HG02571 (cell line): ENCODE measurements at regions not wholly inside any gene's neighbourhood (a gene's known extent, or its start where the extent isn't known, plus 50 kb on each side); places are given as distances from the start of the nearest gene placed in this dataset.
"Not testable (repeated sequence)": the region's sequence is repeated elsewhere in the genome, so short reads cannot be mapped to it uniquely, and the experiment has no call there.

Experiments used
- ATAC-seq: cut with Tn5 transposase; IDR thresholded peaks from one replicate; pipeline ENCODE4 v1.9.1; 2021; ENCODE audit warnings: mild to moderate bottlenecking, moderate library complexity; ENCODE audit not compliant: unreplicated experiment

DNA sequence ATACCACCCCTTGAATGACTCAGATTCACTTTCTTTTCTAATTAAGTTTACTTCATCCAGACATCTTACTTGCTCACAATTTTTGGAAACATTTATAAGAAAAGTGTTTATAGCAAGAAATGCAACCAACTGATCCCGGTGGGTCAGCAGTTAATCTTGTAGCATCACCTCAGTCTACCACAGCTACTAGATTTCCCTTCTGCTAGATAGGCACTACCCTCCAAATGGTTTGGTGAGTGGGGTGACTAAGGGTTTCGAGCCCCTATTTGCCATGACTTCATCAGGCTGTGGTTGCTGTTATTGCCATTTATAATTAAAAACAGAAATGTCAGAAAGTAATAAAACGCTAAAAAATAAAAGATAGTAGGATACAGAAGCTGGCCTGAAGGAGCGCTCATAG, 930.1 kb upstream of the GJE1 start:
- no peak for ATAC-seq

DNA sequence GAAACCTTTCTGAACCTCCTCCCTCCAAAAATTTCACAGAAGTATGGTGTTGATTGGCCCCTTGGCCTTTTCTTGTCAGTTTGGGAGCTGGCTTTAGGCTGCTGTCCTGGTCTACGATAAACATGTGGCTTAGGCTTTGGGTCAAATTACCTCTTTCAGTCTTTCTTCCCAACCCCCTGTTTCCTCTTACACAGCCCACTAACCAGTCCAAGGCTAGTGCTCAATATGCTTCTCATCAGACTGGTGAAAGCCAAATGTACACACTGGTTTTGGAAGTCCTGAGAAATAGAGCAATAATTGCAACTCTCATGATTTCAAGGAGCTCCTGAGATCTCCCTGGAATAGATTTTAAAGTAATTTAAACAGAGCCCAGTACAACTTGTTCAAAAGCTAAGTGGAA, 933.7 kb upstream of the GJE1 start:
- no peak for ATAC-seq

DNA sequence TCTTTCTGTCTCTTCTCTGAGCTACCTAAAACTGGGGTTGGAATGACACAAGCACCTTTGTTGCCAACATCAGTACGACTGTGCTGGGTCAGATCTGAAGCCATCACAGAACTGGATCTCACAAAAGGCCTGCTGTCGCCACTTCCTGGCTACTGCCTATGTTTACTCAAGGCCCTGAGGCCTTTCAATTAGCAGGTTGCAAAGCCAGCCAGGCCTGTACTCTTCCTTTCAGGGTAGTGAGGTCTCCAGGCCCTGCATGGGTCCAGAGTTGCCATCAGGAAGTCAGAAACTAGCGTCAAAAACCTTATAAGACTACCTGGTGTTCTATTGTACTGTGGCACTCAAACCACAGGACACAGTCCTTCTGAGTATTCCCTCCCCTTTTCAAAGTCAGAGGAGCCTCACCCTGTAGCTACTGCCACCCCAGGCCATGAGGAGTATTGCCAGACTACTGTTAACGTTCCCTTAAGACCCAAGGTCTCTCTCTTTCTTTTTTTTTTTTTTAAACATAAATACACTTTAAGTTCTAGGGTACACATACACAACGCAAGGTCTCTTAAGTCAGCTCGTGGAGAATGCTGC, 937.4 kb upstream of the GJE1 start:
- no peak for ATAC-seq

DNA sequence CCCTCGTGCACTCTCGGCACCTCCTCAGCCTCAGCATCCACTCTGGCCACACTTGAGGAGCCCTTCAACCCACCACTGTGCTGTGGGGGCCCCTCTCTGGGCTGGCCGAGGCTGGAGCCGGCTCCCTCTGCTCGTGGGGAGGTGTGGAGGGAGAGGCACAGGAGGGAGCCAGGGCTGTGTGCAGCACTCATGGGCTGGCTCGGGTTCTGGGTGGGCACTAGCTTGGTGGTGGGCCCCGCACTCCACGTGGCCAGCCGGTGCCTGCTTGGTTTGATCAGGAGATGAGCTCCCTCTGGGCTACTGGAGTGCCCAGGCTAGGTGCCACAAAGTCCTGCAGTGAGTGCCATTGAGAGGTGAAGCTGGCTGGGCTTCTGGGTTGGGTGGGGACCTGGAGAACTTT, 949.4 kb upstream of the GJE1 start:
- ATAC-seq, result no peak

DNA sequence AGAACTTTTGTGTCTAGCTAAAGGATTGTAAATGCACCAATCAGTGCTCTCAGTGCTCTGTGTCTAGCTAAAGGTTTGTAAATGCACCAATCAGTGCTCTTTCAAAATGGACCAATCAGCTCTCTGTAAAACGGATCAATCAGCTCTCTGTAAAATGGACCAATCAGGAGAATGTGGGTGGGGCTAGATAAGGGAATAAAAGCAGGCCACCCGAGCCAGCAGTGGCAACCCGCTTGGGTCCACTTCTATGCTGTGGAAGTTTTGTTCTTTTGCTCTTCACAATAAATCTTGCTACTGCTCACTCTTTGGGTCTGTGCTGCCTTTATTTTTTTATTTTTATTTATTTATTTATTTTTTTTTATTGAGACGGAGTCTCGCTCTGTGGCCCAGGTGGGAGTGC, 957.3 kb upstream of the GJE1 start:
- ATAC-seq, result not testable (repeated sequence)

DNA sequence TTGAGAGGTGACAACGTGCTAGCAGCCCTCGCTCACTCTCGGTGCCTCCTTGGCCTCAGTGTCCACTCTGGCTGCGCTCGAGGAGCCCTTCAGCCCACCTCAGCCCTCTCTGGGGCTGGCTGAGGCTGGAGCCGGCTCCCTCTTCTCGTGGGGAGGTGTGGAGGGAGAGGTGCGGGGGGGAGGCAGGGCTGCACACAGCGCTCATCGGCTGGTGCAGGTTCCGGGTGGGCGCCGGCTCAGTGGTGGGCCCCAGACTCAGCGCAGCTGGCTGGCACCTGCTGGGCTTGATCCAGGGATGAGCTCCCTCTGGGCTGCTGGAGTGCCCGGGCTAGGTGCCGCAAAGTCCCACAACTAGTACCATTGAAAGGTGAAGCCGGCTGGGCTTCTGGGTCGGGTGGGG, 957.8 kb upstream of the GJE1 start:
- no peak for ATAC-seq

DNA sequence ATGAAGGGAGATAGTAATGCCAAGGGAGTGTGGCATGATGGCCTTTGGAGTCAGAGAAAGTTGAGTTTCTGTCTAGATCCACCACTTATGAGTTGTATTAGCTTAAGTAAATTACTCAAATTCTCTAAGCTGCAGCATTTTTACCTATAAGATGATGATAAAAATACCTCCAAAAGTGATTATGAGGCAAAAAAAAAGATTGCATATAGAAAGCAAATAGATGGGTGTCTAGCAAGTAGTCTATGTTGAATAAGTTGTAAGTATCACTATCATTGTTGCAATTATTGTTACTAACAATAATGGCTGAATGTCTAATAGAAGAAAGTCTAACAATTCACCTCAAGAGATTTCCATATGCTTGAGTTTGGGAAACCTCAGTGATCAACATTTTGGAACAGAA, 959.2 kb upstream of the GJE1 start:
- no peak for ATAC-seq

DNA sequence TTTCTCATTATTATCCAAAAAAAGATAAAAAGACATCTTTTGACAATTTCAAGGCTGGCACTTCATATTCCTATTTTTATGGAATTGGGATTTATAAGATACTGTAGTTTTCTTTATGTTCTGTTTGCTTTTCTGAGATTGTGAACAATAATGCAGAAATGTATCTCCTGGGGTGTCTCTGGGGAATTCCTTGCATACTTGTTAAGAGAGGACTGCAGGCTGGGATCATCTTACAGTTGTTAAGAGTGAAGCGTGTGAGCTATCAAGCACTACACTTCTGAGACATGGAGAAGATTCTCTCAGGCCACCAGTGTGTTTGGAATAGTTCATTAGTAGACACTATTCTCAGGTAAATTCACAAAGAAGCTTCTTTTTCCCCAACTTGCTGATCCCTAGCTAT, 963.3 kb upstream of the GJE1 start:
- ATAC-seq, result no peak

DNA sequence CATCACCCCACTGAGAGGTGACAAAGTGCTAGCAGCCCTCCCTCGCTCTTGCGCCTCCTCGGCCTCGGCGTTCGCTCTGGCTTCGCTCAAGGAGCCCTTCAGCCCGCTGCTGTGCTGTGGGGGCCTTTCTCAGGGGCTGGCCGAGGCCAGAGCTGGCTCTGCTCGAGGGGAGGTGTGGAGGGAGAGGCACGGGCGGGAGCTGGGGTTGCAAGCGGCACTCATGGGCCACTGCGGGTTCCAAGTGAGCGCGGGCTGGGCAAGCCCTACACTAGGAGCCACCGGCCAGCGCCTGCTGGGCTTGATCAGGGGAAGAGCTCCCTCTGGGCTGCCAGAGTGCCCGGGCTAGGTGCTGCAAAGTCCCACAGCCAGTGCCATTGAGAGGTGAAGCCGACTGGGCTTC, 964.8 kb upstream of the GJE1 start:
- no peak for ATAC-seq

DNA sequence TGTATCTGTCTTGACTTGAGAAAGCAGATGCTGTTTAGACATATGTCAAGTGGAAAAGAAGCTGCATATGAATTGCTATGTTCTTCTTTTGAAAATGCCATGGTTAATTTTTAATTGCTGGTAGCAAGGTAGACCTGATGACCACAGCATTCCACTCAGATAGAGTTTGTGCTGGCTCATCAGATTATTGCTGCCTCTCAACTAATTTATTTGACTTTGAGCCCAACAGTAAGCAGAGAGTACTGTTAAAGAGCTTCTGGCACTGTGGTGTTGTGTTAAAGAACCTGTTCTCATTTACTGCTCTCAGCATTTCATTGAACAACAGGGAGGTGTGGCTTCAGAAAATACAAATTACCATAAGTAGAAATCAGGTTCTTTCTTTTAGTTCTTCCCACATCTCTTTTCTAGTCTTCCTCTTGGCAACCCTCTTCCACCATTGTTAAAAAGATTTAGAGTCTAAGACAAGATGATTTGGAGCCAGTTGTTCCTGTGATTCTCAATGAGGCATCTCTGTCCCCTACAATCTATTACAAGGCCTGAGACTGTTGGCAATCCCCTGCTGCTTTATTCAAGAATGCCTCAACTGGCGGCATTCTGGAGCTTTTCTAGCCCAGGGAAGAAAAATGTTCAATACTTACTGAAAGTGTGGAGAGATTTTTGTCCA, 967.6 kb upstream of the GJE1 start:
- ATAC-seq, result no peak

DNA sequence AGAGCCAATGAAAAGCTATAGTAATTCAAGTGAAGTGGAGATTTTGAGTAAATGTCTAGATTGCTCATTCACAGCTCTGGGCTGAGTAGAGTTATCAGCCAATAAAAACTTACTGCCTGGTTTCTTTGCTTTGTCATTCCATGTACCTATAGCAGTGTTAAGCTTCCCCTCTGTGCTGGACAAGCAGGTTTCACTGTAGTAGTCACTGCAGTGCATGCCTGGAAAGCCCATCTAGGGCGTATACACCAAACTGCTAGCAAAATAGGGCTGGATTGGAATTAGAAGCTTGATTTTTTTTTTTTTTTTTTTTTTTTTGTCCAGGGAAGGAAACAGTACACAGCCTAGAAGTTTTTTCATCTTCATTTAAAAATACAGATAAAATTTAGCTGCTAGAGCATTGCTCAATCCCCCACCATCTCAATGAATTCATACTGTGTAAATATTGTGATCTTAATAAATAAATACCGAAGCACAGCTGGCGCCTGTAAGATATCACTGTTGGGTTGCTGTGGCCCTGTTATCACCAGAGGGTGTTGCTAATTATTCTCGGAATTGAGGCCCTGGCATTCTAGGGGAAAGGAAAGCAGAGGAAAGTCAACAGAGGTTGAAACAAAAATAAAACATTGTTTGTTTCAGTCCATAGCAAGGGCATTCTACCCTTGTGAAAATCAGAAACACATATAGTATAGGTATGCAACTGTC, 968.5 kb upstream of the GJE1 start:
- ATAC-seq, result no peak

DNA sequence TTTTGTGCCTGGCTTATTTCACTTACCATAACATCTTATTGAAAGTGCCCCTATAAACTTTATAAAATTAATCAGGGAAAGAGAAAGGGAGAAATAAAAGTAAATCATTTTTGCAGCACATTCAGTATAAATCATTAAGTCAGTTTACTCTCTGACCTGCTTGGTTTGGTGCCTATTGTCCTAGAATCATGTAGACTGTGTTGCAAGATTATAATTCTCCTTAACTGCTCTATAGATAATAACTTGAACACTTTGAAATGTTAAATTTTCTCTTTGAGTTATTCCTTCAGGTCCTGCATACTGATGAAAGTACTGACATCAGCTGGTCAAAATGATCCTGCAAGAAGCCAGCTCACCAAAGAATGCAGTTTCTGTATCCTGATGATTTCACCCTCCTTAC, 969.6 kb upstream of the GJE1 start:
- no peak for ATAC-seq

DNA sequence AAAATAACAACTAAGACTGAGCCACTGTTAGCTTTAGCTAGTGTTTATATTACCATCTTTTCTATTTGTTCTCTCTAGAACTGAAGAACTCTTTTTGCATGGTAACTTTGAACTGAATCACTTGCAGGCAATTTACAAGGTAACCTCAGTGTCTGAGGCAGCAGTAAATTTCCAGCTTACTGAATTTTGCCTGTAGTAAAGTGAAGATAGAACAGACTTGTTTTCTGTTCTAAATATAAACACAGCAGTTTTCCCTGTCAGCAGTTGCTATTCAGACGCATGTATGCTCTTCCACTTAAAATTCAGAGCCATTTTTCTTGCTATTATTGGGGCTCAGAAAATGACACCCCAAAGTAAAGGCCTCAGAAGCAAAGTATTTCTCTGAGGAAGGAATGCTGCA, 974.0 kb upstream of the GJE1 start:
- no peak for ATAC-seq

DNA sequence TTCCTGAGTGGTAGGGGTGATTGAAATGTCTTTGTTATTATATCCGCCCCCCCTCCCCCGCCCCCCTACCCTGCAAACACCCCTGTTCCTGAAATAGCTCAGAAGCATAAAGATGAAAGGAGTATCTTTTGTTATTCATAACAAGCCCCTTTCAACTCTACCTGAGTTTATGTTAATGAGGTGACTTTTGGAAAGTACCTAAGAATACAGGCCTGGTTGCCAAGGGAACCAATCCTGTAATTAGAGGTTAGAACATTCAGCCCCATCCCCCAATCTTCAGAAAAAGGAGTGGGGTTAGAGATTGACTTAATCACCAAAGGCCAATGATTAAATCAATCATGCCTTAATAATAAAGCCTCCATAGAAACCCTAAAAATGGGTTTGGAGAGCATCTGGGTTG, 979.2 kb upstream of the GJE1 start:
- ATAC-seq, result no peak

DNA sequence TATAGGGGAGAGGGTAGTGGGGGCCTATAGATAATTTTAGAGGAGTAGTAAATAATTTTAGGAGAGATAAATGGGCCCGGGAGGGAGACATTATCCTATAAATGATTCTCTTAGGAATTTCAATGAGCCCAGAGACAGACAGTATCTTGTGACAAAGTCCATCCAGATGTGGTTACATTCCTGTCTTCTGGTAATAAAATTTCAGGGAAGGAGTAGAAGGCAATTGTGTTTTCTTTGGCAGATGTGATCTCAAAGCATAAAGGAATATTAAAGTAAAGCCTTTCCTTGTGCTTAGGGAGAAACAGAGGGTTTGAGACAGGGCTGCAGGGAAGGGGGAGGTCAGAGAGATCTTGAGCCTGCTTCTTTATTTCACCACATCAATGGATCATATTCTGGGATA, 979.8 kb upstream of the GJE1 start:
- ATAC-seq, result no peak

DNA sequence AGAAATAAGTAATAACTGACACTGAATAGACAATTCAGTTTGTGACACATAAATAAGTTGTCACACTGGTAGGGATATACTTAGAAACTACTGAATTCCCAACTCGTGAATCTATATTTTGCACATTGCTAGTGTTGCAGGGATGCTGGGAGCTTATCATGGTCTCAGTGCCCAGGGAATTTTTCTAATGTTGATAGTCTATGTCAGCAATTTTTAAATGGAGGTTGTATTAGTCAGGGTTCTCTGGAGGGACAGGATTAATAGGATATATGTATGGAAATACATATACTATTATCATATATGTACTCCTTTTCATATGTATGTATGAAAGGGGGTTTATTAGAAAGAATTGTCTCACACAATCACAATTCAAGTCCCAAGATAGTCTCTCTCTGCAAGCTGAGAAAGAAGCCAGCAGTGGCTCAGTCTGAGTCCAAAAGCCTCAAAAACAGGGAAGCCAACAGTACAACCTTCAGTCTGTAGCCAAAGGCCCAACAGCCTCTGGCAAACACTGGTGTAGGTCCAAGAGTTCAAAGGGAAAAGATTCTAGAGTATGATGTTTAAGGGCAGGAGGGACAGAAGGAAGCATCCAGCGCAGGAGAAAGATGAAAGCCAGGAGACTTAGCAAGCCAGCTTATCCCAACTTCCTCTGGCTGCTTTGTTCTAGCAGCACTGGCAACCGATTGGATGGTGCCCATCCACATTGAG, 980.9 kb upstream of the GJE1 start:
- ATAC-seq, result no peak

DNA sequence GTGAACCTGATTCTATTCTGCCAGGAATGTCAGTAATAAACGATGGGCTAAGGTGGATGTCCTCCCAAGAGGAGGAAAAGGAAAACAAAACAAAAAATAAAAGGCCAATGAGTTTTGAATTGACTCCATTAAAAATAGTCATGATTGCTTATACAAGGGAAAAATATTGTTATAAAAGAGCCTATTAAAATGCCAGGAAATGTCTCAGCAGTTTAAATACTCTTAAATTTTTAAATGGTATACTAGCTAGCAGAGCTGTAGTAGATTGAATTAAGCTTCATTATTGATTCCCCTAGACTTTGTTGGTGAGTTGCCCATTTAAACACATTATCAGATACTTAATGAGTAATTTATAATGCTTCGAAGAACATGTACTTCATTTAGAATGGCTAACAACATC, 990.9 kb upstream of the GJE1 start:
- no peak for ATAC-seq

DNA sequence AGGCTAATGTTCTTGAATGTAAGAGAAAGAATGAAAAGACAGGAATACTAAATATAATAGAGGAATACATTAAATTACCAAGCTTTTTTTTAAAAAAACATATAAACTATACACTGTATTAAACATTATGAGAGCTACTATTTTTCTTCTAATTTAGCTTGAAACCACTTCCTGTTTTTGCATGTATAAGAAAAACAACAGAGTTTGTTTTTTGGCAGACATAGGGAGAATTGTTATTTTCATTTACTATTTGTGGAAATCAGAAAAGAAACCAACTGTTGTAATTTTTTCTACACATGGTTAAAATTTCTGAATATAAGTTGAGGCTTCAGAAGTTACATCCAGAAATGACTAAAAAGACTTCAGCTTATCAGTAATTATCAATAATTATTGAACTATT, 991.8 kb upstream of the GJE1 start:
- ATAC-seq, result peak; percentile 55

DNA sequence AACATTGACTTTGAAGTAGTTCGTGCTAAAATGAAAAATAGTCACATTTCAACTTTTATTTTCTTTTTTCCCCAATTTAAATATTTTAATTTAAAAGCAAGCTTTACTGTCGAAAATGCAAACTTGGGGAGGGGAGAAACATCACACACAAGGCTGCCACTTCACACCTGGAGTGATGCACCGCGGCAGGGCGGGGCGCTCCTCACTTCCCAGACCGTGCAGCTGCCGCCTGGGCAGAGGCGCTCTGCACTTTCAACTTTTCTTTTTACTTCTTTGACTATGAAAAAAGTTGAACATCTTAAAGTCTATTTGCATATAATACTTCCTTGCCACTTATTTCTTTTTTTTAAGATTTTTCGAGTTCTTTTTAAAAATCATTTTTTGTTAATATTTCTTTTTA, 993.3 kb upstream of the GJE1 start:
- ATAC-seq, result no peak

DNA sequence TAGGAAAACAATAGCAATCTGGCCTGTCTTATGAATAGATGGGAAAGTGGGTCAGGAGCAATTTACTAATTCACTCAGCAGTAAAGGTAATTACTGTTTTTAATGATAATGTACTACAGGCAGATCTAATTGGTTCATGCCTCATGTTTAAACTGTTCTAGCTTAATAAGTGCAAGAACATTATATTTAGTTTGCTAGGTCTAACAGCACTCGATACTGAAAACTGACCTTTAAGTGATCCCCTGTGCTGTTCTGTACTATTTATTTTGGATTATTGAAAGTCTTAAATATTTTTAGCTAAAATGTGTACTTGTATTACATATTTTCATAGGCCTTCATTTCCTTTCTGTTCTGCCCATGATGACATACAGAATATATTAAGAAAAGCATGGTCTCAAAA, 998.0 kb upstream of the GJE1 start:
- ATAC-seq, result no peak

DNA sequence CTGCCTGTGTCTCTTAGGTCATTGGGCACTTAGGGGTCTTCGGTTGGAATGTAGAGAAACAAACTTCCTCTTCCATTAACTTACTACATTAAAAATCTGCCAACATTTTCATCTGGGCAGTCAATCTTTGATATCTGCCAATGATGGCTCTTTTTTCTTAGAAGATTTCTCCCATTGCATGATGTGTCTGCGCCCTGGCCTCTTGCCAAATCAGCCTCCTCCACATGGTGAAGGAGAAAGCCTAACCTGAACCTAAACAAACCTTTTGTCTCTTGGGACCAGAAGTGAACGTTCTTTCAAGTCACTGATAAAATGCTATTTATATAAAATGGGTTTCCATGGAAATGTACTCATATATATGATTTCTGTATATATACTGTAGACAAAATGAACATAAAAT, 998.9 kb upstream of the GJE1 start:
- no peak for ATAC-seq

DNA sequence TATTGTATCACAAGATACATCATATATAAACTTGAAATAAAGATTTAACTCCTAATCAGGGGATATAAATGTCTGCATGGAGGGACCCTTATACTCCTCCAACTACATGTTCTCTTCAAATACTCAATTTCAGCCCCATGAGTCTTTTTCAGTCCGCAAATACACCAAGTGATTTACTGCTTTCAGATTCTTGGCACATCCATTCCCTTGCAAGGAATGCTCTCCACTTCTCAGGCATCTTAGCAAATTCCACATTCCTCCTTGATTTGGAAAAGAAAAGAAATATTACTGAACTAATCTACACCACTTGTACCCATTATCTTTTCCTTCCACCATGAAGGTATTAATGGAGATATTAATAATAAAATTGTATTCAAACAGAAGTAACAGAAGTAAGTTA, 999.4 kb upstream of the GJE1 start:
- no peak for ATAC-seq
